Fibroblast of mammary gland (primary cell): ENCODE measurements at regions not wholly inside any gene's neighbourhood (a gene's known extent, or its start where the extent isn't known, plus 50 kb on each side); places are given as distances from the start of the nearest gene placed in this dataset.

Experiments
- DNase-seq: peaks from one replicate; pipeline ENCODE4 v3.0.0-alpha.2; 2010; ENCODE audit warnings: low read depth
- H3K4me3 ChIP-seq: 2 replicates; pipeline ENCODE4 v1.5.1; 2011; ENCODE audit warnings: low read depth, mild to moderate bottlenecking, low read length, moderate library complexity; ENCODE audit not compliant: control insufficient read depth
- TF ChIP-seq, protein P1 (sequence below): conservative IDR thresholded peaks from 2 replicates; pipeline ENCODE4 v1.5.1; 2011; ENCODE audit warnings: low read depth, low read length, inconsistent platforms; ENCODE audit not compliant: control insufficient read depth, insufficient read depth

DNA sequence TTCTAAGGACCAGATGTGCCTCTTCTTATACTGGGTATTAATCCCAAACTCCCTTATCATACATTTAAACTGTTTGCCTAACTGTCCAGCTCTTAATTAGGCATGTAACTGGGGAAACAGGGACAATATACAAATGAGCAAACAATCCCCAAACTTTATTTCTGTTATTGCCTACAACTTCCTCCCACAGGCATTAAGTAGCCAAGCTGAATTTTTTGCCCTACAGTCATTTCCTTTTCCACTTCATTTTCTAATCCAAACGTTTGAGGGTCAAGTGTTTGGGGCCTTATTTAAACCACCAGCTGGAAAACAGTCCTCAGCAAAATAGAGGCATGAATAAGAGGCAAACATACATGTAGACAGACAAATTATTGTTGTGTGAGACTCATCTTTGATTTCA, 77.4 kb upstream of the CCL2 start:
- DNase-seq, result peak; percentile 77
- H3K4me3 ChIP-seq, result no peak overlapping the region
- TF ChIP-seq, protein P1, sequence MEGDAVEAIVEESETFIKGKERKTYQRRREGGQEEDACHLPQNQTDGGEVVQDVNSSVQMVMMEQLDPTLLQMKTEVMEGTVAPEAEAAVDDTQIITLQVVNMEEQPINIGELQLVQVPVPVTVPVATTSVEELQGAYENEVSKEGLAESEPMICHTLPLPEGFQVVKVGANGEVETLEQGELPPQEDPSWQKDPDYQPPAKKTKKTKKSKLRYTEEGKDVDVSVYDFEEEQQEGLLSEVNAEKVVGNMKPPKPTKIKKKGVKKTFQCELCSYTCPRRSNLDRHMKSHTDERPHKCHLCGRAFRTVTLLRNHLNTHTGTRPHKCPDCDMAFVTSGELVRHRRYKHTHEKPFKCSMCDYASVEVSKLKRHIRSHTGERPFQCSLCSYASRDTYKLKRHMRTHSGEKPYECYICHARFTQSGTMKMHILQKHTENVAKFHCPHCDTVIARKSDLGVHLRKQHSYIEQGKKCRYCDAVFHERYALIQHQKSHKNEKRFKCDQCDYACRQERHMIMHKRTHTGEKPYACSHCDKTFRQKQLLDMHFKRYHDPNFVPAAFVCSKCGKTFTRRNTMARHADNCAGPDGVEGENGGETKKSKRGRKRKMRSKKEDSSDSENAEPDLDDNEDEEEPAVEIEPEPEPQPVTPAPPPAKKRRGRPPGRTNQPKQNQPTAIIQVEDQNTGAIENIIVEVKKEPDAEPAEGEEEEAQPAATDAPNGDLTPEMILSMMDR, result no peak

DNA sequence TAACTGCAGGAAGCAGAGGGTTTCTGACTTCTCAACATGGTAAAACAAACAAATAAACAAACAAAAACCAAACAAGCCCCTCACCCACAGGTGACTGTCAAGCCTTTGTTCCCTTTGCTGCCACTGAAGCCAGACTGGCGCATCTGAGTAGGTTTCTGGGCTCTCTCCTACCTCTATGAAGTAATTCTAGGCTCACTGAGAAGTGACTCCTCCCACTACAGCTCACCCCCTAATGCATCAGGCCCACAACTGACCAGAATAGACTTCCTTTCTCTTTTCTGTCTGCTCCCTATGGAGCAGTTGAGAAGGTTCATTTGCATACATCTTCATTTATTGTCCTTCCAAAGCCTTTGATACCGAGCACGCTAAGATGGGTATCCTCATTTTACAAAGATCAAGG, 77.0 kb upstream of the CCL2 start:
- TF ChIP-seq, protein P1, result peak; percentile 9
- no peak overlapping the region for H3K4me3 ChIP-seq
- no peak for DNase-seq

DNA sequence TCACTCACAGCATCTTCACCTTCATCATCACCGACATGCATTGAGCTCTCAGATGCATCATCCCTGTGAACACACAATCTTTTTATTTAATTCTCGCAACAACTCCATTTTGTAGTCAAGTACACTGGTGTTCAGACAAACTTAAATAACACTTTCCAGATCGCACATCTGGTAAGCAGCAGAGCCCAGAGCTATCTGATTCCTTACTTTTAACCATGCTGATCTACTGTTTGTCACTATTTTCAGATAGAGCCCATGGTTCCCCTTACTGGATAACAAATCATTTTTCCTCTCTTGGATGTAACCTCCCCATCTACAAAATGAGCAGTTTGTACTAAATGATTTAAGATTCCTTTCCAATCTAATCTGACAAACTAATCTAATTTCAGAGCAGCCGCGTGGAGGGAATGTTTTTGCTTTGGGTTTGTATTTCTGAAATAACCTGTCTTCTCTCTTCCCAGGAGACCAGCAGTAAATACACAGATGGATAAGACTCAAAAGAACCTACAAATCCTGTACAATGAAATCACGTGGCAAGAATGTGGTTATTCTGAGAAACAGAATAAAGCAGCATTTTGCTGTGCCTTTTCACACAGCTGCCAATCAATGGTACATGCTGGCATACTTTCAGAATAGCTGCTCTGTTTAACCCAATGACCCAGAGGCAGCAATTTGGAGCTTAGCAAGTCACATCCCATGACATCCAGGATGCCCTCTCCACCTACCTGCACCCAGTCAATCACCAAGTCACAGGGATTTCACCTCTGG, 72.9 kb upstream of the CCL2 start:
- H3K4me3 ChIP-seq, result no peak overlapping the region
- DNase-seq, result no peak
- TF ChIP-seq, protein P1, result no peak

DNA sequence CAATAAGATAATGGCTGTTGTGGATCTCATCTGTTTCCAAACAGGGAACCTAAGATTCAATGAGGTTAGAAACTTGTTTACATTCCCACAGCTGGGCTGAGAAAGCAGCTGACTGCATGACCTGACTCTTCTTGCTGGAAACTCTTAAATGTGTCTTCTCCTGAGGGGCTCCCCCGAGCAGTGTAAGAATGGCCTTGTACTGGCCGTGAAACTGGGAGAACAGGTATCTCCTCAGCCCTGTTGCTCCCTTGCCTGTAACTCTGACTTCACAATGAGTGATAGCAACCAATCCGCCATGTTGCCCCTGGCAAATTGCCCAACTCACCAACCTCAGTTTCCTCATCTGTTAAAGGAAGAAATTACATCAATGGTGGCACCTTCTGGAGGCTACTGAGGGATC, 59.1 kb upstream of the CCL2 start:
- TF ChIP-seq, protein P1, result no peak
- no peak for DNase-seq
- no peak overlapping the region for H3K4me3 ChIP-seq

DNA sequence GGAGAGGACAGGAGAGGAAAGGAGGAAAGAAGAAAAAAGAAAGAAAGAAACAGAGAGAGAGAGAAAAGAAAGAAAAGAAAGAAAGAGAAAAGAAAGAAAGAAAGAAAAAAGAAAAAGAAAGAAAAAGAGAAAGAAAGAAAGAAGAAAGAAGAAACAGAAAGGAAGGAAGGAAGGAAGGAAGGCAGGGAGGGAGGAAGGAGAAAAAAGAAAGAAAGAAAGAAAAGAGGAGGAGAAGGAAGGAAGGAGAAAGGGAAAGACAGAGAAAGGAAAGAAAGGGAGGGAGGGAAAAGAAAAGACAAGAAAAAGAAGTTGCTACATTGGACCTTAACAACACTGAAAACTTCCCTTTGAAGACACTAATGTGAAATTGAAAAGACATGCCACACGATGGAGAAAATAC, 56.6 kb upstream of the CCL2 start:
- TF ChIP-seq, protein P1, result no peak
- no peak for DNase-seq
- H3K4me3 ChIP-seq, result no peak overlapping the region

DNA sequence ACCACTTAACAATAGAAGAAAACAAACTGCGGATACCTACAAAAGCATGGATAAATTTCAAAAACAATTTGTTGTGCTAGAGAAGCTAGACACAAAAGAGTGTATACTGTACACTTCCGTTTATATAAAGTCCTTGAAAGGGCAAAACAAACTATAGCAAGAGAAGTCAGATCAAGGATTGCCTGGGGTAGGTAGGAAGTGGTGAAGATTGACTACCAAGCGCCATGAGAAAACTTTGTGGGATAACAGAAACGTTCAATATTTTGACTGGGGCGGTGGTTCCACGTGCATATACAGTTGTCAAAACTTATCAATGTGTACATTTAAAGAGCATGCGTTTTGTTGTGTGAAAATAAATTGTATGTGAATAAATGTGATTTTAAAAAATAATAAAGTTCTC, 55.6 kb upstream of the CCL2 start:
- TF ChIP-seq, protein P1, result no peak
- H3K4me3 ChIP-seq, result no peak overlapping the region

DNA sequence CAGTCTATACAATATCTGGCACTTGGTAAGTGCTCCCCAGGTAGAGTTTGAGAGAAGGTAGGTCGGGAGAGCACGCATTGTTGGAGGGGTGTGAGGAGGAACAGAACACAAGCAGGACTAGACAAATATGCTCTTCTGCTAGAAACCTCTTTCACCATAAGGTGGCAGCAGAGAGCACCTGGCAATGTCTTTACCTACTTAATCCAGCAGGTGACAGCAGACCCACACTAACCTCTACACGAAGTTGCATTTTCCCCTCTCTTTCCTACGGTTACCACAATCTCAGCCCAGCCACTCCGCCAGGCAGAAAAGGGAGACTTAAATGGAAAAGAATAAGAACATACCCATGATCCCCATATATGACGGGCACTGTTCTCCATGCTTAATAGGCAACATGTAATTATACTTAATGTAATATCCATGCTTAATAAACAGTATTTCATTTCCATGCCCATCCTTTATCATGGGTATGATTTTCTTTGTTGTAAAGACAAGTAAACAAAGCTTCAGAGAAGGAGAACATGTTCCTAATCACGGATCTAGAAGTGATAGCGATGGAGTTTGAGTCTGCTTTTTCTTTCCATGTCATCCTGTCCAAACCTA, 55.1 kb upstream of the CCL2 start:
- DNase-seq, result peak; percentile 87
- H3K4me3 ChIP-seq, result no peak overlapping the region
- TF ChIP-seq, protein P1, result peak; percentile 100

More for the DNA sequence above, 55.6 kb upstream of the CCL2 start:
- no peak for DNase-seq
